ENCODE measurements at regions not wholly inside any gene's neighbourhood (a gene's known extent, or its start where the extent isn't known, plus 50 kb on each side); places are given as distances from the start of the nearest gene placed in this dataset.

DNA sequence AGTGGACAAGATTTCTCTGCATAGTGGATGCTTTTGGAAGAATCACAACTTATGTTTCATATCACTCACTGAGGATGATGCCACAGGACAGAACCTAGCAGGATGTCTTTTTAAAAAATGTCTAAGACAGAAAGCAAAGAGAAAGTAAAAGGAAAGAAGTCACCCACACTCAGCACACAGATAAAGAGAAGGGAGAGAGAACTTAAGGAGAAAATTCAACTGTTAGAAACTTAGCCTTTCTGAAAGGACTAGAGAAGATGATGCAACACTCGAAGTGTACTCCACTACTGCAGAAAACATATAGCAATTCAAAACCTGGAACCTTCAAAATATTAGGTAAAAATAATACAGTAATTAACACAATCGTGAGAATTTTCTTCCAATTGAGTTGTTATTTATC lies 52.8 kb upstream of the STK26 start:
- no peaks in the 10 kb centered on the region for H3K27me3 ChIP-seq (ENCODE audit: control insufficient read depth, insufficient read depth, low read length)
- no peak overlapping the region for H3K4me3 ChIP-seq (ENCODE audit: low read depth, low read length)
- TF ChIP-seq, protein P1, sequence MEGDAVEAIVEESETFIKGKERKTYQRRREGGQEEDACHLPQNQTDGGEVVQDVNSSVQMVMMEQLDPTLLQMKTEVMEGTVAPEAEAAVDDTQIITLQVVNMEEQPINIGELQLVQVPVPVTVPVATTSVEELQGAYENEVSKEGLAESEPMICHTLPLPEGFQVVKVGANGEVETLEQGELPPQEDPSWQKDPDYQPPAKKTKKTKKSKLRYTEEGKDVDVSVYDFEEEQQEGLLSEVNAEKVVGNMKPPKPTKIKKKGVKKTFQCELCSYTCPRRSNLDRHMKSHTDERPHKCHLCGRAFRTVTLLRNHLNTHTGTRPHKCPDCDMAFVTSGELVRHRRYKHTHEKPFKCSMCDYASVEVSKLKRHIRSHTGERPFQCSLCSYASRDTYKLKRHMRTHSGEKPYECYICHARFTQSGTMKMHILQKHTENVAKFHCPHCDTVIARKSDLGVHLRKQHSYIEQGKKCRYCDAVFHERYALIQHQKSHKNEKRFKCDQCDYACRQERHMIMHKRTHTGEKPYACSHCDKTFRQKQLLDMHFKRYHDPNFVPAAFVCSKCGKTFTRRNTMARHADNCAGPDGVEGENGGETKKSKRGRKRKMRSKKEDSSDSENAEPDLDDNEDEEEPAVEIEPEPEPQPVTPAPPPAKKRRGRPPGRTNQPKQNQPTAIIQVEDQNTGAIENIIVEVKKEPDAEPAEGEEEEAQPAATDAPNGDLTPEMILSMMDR (IDR thresholded peaks at IDR 0.05; ENCODE audit: insufficient read depth, low read length, poor library complexity, severe bottlenecking): no peak
- no peaks in the 10 kb centered on the region for H3K36me3 ChIP-seq (ENCODE audit: control insufficient read depth, insufficient read depth, low read length)
- no peak for DNase-seq (ENCODE audit: low read depth)
